Endothelial cell of umbilical vein (primary cell): ENCODE measurements at regions not wholly inside any gene's neighbourhood (a gene's known extent, or its start where the extent isn't known, plus 50 kb on each side); places are given as distances from the start of the nearest gene placed in this dataset.

Source experiments
- BruUV-seq: library from RNA; stranded (reverse); fragments of 400-500 nt; replicated peaks from 2 replicates; lab custom pipeline; 2021; lab: Mats Ljungman, UMichigan
- CTCF ChIA-PET: fragments of 300-600, 350-600 bp; sonication (Branson Sonifier 250); formaldehyde crosslinking; loops from one replicate; lab custom pipeline; 2021; ENCODE audit warnings: antibody characterized with exemption, inconsistent platforms; lab: Charles Lee
- POLR2A ChIA-PET: fragments of 300-600, 350-600 bp; sonication (Branson Sonifier 250); formaldehyde crosslinking; loops from one replicate; lab custom pipeline; 2021; ENCODE audit warnings: antibody characterized with exemption, inconsistent platforms; lab: Charles Lee
- DNase-seq: peaks from one replicate; pipeline ENCODE4 v3.0.0-alpha.2; 2011; ENCODE audit warnings: low read depth, low spot score
- FAIRE-seq: peaks from 2 replicates; lab custom pipeline; 2011; peaks lifted over from hg19 to GRCh38; lab: Jason Lieb, UNC
- H2AFZ ChIP-seq: 2 replicates; pipeline ENCODE4 v1.6.0; 2012; ENCODE audit warnings: low read depth, low read length, control low read depth, inconsistent platforms
- H3K27ac ChIP-seq: 2 replicates; pipeline ENCODE4 v1.5.1; 2011; ENCODE audit warnings: low read depth, mild to moderate bottlenecking, control low read depth, low read length, moderate library complexity; ENCODE audit not compliant: insufficient read depth
- H3K27me3 ChIP-seq, 2 experiments: 2 replicates each; pipeline versions ENCODE4 v1.6.0 to v1.6.1; 2011; ENCODE audit warnings: low read length in 2 of 2, mixed read lengths in 1 of 2; ENCODE audit not compliant: control insufficient read depth in 2 of 2, insufficient read depth in 2 of 2
- H3K36me3 ChIP-seq, 2 experiments: 2 replicates in 1 of 2; 3 replicates in 1 of 2; pipeline ENCODE4 v1.5.1; 2011; ENCODE audit warnings: low read length in 2 of 2, mild to moderate bottlenecking in 1 of 2, moderate library complexity in 1 of 2; ENCODE audit not compliant: control insufficient read depth in 2 of 2, insufficient read depth in 2 of 2; ENCODE audit errors: extremely low read depth in 1 of 2
- H3K4me1 ChIP-seq: 3 replicates; pipeline ENCODE4 v1.5.1; 2011; ENCODE audit warnings: mild to moderate bottlenecking, low read length; ENCODE audit not compliant: control insufficient read depth, insufficient read depth; ENCODE audit errors: extremely low read depth
- H3K4me2 ChIP-seq: 2 replicates; pipeline ENCODE4 v1.6.1; 2011; ENCODE audit warnings: low read length, control low read depth, mixed read lengths; ENCODE audit not compliant: insufficient read depth
- H3K4me3 ChIP-seq, 3 experiments: fragments of 200-600 bp in 1 of 3; sonication (generic), shearing (Covaris generic) in 1 of 3; replicated peaks in 1 of 3; 2 replicates each; pipeline ENCODE4 v1.5.1; 2011 to 2016; ENCODE audit warnings: control low read depth in 3 of 3, low read length in 3 of 3, mild to moderate bottlenecking in 2 of 3, inconsistent platforms in 1 of 3, low read depth in 1 of 3, moderate library complexity in 1 of 3; ENCODE audit not compliant: insufficient read depth in 1 of 3
- H3K79me2 ChIP-seq: 2 replicates; pipeline ENCODE4 v1.6.0; 2012; ENCODE audit warnings: low read length, inconsistent platforms; ENCODE audit not compliant: control insufficient read depth, insufficient read depth
- H3K9ac ChIP-seq: replicated peaks from 2 replicates; pipeline ENCODE3; 2011; ENCODE audit warnings: low read length, control low read depth; ENCODE audit not compliant: insufficient read depth; ENCODE audit errors: extremely low read depth
- H3K9me1 ChIP-seq: replicated peaks from 3 replicates; pipeline ENCODE4 v1.6.0; 2011; ENCODE audit warnings: mild to moderate bottlenecking, low read length; ENCODE audit not compliant: control insufficient read depth, insufficient read depth; ENCODE audit errors: extremely low read depth
- H3K9me3 ChIP-seq: replicated peaks from 2 replicates; pipeline ENCODE4 v1.5.1; 2012; ENCODE audit warnings: low read length, inconsistent platforms; ENCODE audit not compliant: control insufficient read depth, insufficient read depth
- H4K20me1 ChIP-seq: replicated peaks from 2 replicates; pipeline ENCODE3; 2011; ENCODE audit warnings: mild to moderate bottlenecking, low read length; ENCODE audit not compliant: control insufficient read depth, insufficient read depth; ENCODE audit errors: extremely low read depth
- EZH2 ChIP-seq: IDR thresholded peaks from 2 replicates; pipeline ENCODE4 v1.6.1; 2012; ENCODE audit warnings: borderline replicate concordance, low read depth, mild to moderate bottlenecking, moderate library complexity, low read length, inconsistent platforms; ENCODE audit not compliant: severe bottlenecking
- FOS ChIP-seq: IDR thresholded peaks from 2 replicates; pipeline ENCODE4 v1.6.1; 2011; ENCODE audit warnings: mild to moderate bottlenecking, low read length, moderate library complexity, borderline replicate concordance; ENCODE audit not compliant: insufficient read depth
- GATA2 ChIP-seq: IDR thresholded peaks from 2 replicates; pipeline ENCODE4 v1.7.0; 2011; ENCODE audit warnings: low read depth, mild to moderate bottlenecking, moderate library complexity, mixed read lengths, low read length; ENCODE audit not compliant: insufficient read length, insufficient read depth
- JUN ChIP-seq: IDR thresholded peaks from 2 replicates; pipeline ENCODE4 v1.6.1; 2011; ENCODE audit warnings: borderline replicate concordance, low read depth; ENCODE audit not compliant: insufficient read length, insufficient read depth
- MYC ChIP-seq: IDR thresholded peaks from one replicate; pipeline ENCODE4 v1.6.1; 2011; ENCODE audit warnings: mild to moderate bottlenecking, low read depth, low read length
- POLR2A ChIP-seq: IDR thresholded peaks from 2 replicates; pipeline ENCODE4 v1.6.1; 2012; ENCODE audit warnings: low read depth, mild to moderate bottlenecking, control low read depth, low read length
- POLR2AphosphoS5 ChIP-seq: IDR thresholded peaks from 2 replicates; pipeline ENCODE4 v1.6.1; 2012; ENCODE audit warnings: low read depth, mild to moderate bottlenecking, control low read depth, low read length, moderate library complexity; ENCODE audit not compliant: insufficient read depth
- dilution Hi-C: fragments of 300-500 bp; cut with MboI; formaldehyde crosslinking; loops from one replicate; pipeline ENCODE4 v1.15.0; 2019; ENCODE audit warnings: low sequenced_read_pairs; ENCODE audit not compliant: extremely low pct_ligation_motif_present
- intact Hi-C: fragments of 100-400 bp; cut with micrococcal nuclease; formaldehyde crosslinking; loops from one replicate; pipeline ENCODE4 v1.10.0; 2022
- TF ChIP-seq, protein P1 (sequence below), 2 donors: IDR thresholded peaks; 1 replicate in 1 of 2; 2 replicates in 1 of 2; pipeline ENCODE4 v1.5.1; 2011; ENCODE audit warnings: low read length in 2 of 2, mild to moderate bottlenecking in 2 of 2, moderate library complexity in 2 of 2, control low read depth in 1 of 2, inconsistent platforms in 1 of 2, low read depth in 1 of 2; ENCODE audit not compliant: insufficient read depth in 1 of 2; ENCODE audit errors: extremely low read depth in 1 of 2
- TF ChIP-seq, protein P2 (sequence below): IDR thresholded peaks from 2 replicates; pipeline ENCODE4 v1.6.1; 2011; ENCODE audit not compliant: insufficient read depth, insufficient read length

DNA sequence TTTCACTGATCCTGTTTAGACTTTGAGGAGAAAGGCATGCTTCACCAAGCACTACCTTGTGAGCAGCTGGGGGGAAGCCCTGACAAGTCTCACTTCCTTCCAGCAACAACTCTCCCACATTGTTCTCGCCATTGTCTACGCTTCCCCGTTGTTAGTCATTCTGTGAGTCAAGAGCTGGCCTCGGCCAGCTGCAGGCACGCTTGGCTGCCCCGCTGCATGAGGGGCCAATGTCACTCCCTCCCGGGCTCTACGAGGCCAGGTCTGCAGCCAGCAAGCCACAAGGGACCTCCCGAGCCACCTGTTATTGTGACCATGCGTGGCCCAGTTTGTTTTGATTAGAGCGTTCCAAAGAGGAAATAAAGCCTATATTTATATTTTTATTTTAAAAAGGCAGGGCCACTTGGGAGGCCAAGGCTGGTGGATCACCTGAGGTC is 220.9 kb downstream of the FOXO1 start:
- Histone ChIP-seq H3K27me3 (no peaks in the 10 kb centered on the region), H3K9me1 (no peaks in the 10 kb centered on the region), H3K79me2 (no peaks in the 10 kb centered on the region), H3K4me2 (peak overlapping the region; percentile 41), H3K27ac (peak overlapping the region; percentile 99), H3K9ac (peak overlapping the region; percentile 78), H3K36me3 (no peaks in the 10 kb centered on the region), H3K9me3 (no peaks in the 10 kb centered on the region), H4K20me1 (no peaks in the 10 kb centered on the region), H3K4me1 (peaks cover 36% of the 10 kb centered on the region), H3K4me3 (no peak overlapping the region), H2AFZ (no peak overlapping the region)
- BruUV-seq, result no TSS peak
- ChIA-PET POLR2A (interaction anchor here (0.7 to 1.0 kb wide), 2 partner anchors 95 to 252 kb away, joined by 3 to 4 read pairs; no protein-coding TSS in a partner anchor), CTCF (interaction anchor here (0.7 to 1.5 kb wide), 6 partner anchors 10 to 669 kb away, joined by 3 to 6 read pairs (median 4); no protein-coding TSS in a partner anchor)
- DNase-seq (peak; percentile 99), FAIRE-seq (peak; percentile 97)
- intact Hi-C loops (loop anchor here (1.0 to 10.0 kb wide), 19 partner anchors 33 to 761 kb away; partner anchors contain the start of gene FOXO1), dilution Hi-C loops (no loop called here)
- TF ChIP-seq FOS (peak; percentile 99), POLR2AphosphoS5 (peak; percentile 98), GATA2 (peak; percentile 64), JUN (peak; percentile 95), EZH2 (no peak), POLR2A (peak; percentile 42), MYC (peak; percentile 90)
- TF ChIP-seq, protein P1, sequence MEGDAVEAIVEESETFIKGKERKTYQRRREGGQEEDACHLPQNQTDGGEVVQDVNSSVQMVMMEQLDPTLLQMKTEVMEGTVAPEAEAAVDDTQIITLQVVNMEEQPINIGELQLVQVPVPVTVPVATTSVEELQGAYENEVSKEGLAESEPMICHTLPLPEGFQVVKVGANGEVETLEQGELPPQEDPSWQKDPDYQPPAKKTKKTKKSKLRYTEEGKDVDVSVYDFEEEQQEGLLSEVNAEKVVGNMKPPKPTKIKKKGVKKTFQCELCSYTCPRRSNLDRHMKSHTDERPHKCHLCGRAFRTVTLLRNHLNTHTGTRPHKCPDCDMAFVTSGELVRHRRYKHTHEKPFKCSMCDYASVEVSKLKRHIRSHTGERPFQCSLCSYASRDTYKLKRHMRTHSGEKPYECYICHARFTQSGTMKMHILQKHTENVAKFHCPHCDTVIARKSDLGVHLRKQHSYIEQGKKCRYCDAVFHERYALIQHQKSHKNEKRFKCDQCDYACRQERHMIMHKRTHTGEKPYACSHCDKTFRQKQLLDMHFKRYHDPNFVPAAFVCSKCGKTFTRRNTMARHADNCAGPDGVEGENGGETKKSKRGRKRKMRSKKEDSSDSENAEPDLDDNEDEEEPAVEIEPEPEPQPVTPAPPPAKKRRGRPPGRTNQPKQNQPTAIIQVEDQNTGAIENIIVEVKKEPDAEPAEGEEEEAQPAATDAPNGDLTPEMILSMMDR (IDR thresholded peaks at IDR 0.05; ENCODE audit: extremely low read depth in 1 of 2, insufficient read depth in 1 of 2, low read depth in 1 of 2, low read length in 2 of 2), result no peak
- TF ChIP-seq, protein P2, sequence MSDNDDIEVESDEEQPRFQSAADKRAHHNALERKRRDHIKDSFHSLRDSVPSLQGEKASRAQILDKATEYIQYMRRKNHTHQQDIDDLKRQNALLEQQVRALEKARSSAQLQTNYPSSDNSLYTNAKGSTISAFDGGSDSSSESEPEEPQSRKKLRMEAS, result peak; percentile 74
